ENCODE measurements at regions not wholly inside any gene's neighbourhood (a gene's known extent, or its start where the extent isn't known, plus 50 kb on each side); places are given as distances from the start of the nearest gene placed in this dataset.
"Not testable (repeated sequence)": the region's sequence is repeated elsewhere in the genome, so short reads cannot be mapped to it uniquely, and the experiment has no call there.

DNA sequence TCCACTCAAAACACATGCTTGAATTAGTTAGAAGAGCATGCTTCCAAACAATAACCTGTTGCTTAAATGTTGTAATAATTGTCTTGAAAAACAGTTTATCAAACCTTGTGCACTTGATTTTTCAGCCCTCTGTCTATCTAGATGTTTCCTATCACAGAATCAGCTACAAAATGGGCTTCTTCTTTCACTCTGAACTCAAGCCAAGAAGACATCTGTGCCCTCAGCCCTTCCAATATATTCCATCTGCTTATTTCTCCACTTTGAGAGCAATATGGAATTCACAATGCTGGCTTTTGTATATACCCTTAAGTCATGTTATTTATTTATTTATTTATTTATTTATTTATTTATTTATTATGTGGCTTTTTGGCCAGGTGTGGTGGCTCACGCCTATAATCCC lies 234.2 kb downstream of the TOX3 start:
- DNase-seq = peak; percentile 21
- WGBS (ENCODE audit: insufficient coverage) = no CpG with 5 or more reads among the region's 1 CpG
- H3K36me3 ChIP-seq (ENCODE audit: control insufficient read depth, insufficient read depth, low read length) = no peaks in the 10 kb centered on the region
- no peaks in the 10 kb centered on the region for H3K9me3 ChIP-seq (replicated peaks; ENCODE audit: control insufficient read depth, low read depth, low read length)
- no peak overlapping the region for H3K4me3 ChIP-seq (ENCODE audit: low read length)
- no peaks in the 10 kb centered on the region for H3K27me3 ChIP-seq (ENCODE audit: control insufficient read depth, insufficient read depth, low read length)
- H3K4me1 ChIP-seq (ENCODE audit: control insufficient read depth, insufficient read depth, low read length) = no peaks in the 10 kb centered on the region
- no peak overlapping the region for H3K27ac ChIP-seq (ENCODE audit: low read length)

DNA sequence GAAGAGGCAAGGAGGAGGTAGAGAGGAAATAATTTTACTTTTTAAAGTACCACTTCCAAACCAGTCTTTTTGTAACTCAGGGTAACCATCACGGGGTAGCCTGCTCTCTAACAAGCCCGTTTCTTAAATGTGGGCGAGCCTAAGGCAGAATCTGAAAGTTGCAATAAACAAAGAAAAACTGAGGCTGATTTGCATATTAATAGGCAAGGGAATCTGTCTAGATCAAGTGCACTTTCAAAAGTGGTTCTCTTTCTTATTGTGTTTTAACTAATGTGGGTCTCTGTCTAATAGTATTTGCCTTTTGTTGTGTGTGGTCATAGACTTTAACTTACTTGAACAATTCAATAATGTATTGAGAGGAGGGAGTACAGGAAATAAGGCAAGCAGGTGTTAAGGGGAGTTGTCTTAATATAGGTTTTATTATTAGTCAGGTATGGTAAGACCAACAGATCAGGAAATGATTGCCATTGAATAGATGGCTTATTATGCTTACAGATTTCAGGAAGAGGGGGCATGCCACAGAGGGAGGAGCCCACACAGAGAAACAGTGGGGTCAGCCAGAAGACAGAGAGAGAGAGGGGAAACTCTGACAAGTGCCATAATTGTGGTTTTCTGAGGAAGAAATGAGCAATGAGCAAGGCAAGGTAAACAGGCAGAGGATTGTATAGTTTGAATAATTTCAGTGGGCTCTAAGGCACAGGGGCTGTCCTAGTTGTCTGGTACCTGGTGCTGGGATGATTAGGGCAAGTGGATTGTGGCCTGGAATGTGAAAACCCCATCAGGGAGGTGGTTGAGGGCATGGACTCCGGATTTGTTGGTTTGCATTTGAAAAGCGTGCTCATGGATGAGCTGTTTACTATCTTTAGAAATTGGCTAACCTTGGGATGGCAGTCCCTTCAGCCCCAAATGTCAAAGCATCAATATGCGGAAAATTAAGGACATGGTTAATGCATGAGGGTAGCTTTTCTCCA lies 237.2 kb downstream of the TOX3 start:
- Histone ChIP-seq H3K4me3 (ENCODE audit: low read length) (no peak overlapping the region), H3K27ac (ENCODE audit: low read length) (no peak overlapping the region), H3K9me3 (replicated peaks; ENCODE audit: control insufficient read depth, low read depth, low read length) (no peaks in the 10 kb centered on the region), H3K36me3 (ENCODE audit: control insufficient read depth, insufficient read depth, low read length) (no peaks in the 10 kb centered on the region), H3K4me1 (ENCODE audit: control insufficient read depth, insufficient read depth, low read length) (no peaks in the 10 kb centered on the region), H3K27me3 (ENCODE audit: control insufficient read depth, insufficient read depth, low read length) (no peaks in the 10 kb centered on the region)
- DNase-seq = no peak
- WGBS (ENCODE audit: insufficient coverage) = 76% methylated on average over 5 of the region's 6 CpGs

DNA sequence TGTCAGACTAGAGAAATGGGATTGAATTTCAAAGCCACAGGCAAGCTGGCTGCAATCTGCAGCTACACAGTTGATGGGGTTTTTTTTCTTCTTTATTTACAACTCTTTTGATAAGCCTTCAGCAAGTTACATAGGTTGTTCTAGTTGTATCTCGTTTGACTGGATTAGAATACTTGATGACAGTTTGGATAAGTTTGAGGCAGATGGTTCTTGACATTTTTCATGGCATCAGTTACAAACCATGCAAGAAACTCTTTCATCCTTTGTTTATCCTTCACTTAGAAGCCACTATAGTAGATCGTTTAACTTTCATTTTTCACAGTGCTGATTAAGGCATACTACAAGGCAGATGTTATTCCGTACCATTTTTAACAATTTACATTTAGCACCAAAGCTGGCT lies 238.9 kb downstream of the TOX3 start:
- H3K4me3 ChIP-seq (ENCODE audit: low read length) = no peak overlapping the region
- no peak for DNase-seq
- H3K27ac ChIP-seq (ENCODE audit: low read length) = no peak overlapping the region
- no peaks in the 10 kb centered on the region for H3K4me1 ChIP-seq (ENCODE audit: control insufficient read depth, insufficient read depth, low read length)
- H3K36me3 ChIP-seq (ENCODE audit: control insufficient read depth, insufficient read depth, low read length) = no peaks in the 10 kb centered on the region
- no peaks in the 10 kb centered on the region for H3K27me3 ChIP-seq (ENCODE audit: control insufficient read depth, insufficient read depth, low read length)
- H3K9me3 ChIP-seq (replicated peaks; ENCODE audit: control insufficient read depth, low read depth, low read length) = no peaks in the 10 kb centered on the region
- no CpG with 5 or more reads among the region's 3 CpGs for WGBS (ENCODE audit: insufficient coverage)

DNA sequence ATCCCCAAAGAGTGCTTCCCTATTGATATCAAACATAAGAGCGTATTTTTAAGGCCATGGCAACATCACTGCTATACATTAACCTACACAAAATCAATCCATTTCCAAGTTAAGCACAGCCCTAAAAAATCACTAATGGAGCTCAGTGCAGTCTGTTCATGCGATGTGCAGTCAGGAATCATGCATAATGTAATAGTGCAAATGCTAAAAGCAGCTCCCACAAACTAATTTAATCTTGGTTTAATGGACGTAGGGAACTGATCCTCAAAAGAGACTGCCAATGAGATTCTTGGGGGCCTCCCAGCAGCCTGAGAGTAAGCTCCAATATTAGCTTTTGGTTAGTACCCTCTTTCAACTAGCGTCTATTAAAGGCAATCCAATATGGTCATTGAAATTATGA lies 245.9 kb downstream of the TOX3 start:
- Histone ChIP-seq H3K9me3 (replicated peaks; ENCODE audit: control insufficient read depth, low read depth, low read length) (no peaks in the 10 kb centered on the region), H3K27ac (ENCODE audit: low read length) (no peak overlapping the region), H3K36me3 (ENCODE audit: control insufficient read depth, insufficient read depth, low read length) (no peaks in the 10 kb centered on the region), H3K4me3 (ENCODE audit: low read length) (no peak overlapping the region), H3K4me1 (ENCODE audit: control insufficient read depth, insufficient read depth, low read length) (no peaks in the 10 kb centered on the region), H3K27me3 (ENCODE audit: control insufficient read depth, insufficient read depth, low read length) (no peaks in the 10 kb centered on the region)
- WGBS (ENCODE audit: insufficient coverage) = 73% methylated on average over 1 of the region's 4 CpGs
- DNase-seq = no peak

DNA sequence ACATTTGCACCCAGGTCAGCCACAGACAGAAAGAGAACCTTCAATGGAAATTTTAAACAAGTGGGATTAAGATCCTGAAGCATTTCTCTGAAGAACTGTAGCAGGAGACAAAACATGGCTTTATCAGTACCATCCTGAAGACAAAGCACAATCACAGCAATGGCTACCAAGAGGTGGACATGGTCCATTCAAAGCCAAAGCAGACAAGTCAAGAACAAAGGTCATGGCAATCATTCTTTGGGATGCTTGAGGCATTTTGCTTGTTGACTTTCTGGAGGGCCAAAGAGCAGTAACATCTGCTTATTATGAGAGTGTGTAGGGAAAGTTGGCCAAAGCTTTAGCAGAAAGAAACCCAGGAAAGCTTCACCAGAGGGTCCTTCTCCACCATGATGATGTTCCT lies 248.2 kb downstream of the TOX3 start:
- H3K27ac ChIP-seq (ENCODE audit: low read length) = no peak overlapping the region
- DNase-seq = no peak
- H3K27me3 ChIP-seq (ENCODE audit: control insufficient read depth, insufficient read depth, low read length) = no peaks in the 10 kb centered on the region
- no peaks in the 10 kb centered on the region for H3K36me3 ChIP-seq (ENCODE audit: control insufficient read depth, insufficient read depth, low read length)
- H3K4me1 ChIP-seq (ENCODE audit: control insufficient read depth, insufficient read depth, low read length) = no peaks in the 10 kb centered on the region
- H3K4me3 ChIP-seq (ENCODE audit: low read length) = no peak overlapping the region
- no peaks in the 10 kb centered on the region for H3K9me3 ChIP-seq (replicated peaks; ENCODE audit: control insufficient read depth, low read depth, low read length)

DNA sequence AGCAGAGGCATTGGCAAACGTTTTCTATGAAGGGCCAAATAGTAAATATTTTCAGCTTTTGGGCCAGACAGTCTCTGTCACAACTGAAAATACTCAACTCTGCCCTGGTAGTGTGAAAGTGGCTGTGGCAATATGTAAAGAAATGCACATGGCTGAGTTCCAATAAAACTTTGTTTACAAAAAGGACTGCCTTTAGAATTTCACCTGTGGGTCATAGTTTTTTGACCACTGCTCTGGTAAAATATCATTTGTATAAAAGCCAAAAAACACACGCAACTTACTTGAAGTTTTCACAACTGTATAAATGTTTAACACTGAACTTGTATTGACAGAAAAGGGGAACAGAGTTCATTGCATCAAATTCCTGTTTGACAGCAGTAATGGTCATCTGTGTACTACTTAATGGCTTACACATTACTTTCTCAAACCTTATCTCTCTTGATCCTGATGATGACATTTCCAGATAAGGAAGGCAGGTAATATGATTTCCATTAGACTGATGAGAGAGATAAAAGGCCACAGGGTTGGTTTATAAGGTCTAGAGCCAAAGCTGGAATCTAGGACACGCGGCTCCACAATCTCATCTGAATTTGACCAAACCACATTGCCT lies 250.1 kb downstream of the TOX3 start:
- not testable (repeated sequence) for H3K4me3 ChIP-seq (ENCODE audit: low read length); DNase-seq; H3K9me3 ChIP-seq (replicated peaks; ENCODE audit: control insufficient read depth, low read depth, low read length); H3K4me1 ChIP-seq (ENCODE audit: control insufficient read depth, insufficient read depth, low read length); H3K27me3 ChIP-seq (ENCODE audit: control insufficient read depth, insufficient read depth, low read length); H3K27ac ChIP-seq (ENCODE audit: low read length); H3K36me3 ChIP-seq (ENCODE audit: control insufficient read depth, insufficient read depth, low read length)
- WGBS (ENCODE audit: insufficient coverage) = no CpG with 5 or more reads among the region's 4 CpGs

DNA sequence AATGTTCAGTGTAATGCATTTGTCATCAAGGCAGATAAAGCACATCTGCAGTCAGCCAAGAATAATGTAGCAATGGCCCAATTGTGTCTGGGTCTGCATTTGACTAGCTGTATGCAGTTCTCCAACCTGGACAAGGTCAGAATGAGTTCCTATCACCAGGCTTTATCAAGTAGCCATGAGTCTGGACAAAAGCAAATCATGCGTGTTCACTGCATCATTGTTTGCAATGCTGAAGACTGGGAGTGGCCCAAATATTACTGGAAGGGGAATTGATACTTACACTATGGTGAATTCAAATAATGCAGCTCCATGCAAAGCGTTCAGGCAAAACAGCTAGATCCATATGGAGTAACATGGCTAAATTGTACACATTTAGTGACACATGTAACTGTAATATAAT lies 250.9 kb downstream of the TOX3 start:
- WGBS (ENCODE audit: insufficient coverage) = 71% methylated on average over 1 of the region's 2 CpGs
- H3K4me3 ChIP-seq (ENCODE audit: low read length) = no peak overlapping the region
- H3K4me1 ChIP-seq (ENCODE audit: control insufficient read depth, insufficient read depth, low read length) = no peaks in the 10 kb centered on the region
- no peak overlapping the region for H3K27ac ChIP-seq (ENCODE audit: low read length)
- H3K27me3 ChIP-seq (ENCODE audit: control insufficient read depth, insufficient read depth, low read length) = no peaks in the 10 kb centered on the region
- no peaks in the 10 kb centered on the region for H3K9me3 ChIP-seq (replicated peaks; ENCODE audit: control insufficient read depth, low read depth, low read length)
- DNase-seq = no peak
- no peaks in the 10 kb centered on the region for H3K36me3 ChIP-seq (ENCODE audit: control insufficient read depth, insufficient read depth, low read length)

DNA sequence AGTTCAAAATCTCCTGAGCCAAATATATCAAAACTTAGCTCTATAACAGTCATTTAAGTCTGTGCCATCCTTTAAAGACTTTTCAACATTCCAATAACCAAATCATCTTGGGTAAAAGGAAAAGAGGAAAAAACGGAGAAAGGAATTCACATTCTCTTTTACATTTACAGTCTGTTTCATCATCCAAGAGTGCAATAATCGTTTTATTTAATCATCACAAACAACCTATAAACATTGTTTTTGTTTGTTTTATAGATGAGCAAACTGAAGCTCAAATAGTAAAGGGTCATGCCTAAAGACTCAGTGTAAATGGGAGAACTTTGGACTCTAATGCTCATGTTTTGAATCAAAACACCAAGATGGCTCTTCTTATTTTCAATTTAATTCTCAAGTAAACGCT lies 252.3 kb downstream of the TOX3 start:
- no peak for DNase-seq
- Histone ChIP-seq H3K36me3 (ENCODE audit: control insufficient read depth, insufficient read depth, low read length) (no peaks in the 10 kb centered on the region), H3K9me3 (replicated peaks; ENCODE audit: control insufficient read depth, low read depth, low read length) (no peaks in the 10 kb centered on the region), H3K4me1 (ENCODE audit: control insufficient read depth, insufficient read depth, low read length) (no peaks in the 10 kb centered on the region), H3K4me3 (ENCODE audit: low read length) (no peak overlapping the region), H3K27ac (ENCODE audit: low read length) (no peak overlapping the region), H3K27me3 (ENCODE audit: control insufficient read depth, insufficient read depth, low read length) (no peaks in the 10 kb centered on the region)
- no CpG with 5 or more reads among the region's 3 CpGs for WGBS (ENCODE audit: insufficient coverage)

DNA sequence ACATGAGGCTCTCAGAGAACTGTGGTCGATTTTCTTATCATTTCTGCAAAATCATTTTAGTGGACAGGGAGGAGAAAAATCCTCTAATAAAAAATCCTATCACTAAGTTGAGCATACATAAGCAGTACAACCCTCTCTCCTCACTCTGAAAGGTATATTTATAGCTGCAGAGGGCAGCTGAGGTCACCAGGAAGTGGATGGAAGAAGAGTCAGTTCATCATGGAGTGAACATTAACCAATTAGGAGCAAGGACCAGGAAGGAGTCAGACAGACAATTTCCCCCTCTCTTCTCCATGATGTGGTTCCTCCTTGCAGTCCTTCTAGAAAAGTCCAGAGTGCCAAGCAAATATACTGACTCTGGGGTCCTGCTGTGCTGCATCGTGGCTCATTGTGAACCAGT lies 253.7 kb downstream of the TOX3 start:
- 100% methylated on average over 1 of the region's 2 CpGs for WGBS (ENCODE audit: insufficient coverage)
- H3K36me3 ChIP-seq (ENCODE audit: control insufficient read depth, insufficient read depth, low read length) = no peaks in the 10 kb centered on the region

DNA sequence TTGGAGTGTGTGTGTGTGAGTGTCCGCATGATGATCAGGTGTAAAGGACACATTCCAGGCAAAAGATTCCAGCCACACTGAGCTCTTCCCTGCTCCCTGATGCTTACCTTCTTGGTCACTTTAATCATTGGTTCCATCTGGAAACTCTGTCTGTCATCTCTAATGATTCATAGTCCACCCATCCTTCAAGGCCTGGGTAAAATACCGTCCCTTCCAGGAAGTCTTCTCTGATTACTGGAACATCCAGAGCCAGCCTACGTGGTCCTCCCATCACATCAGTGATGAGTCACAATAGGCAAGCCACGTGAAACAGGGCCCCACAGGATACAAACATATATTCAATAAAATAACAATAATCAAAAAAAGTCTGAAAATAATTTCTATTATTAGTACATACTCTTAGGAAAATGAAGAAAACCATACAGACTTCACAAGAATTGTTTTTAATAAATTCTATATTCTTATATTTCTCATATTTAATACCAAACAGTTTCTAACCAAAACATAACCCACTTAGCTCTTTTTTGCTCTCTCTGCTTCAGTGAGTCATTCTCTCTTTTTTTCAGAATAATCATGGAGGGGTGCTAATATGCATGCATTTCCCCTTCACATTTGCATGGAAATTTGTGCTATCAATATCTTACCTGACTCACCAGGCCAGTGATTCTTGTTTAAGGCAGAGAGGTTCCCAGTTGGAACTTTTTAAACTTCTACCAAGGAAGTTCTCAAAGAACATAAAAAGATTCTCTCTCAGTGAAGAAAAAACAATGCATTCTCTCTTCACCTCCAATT lies 263.2 kb downstream of the TOX3 start:
- DNase-seq = no peak
- Histone ChIP-seq H3K4me3 (ENCODE audit: low read length) (no peak overlapping the region), H3K4me1 (ENCODE audit: control insufficient read depth, insufficient read depth, low read length) (no peaks in the 10 kb centered on the region), H3K36me3 (ENCODE audit: control insufficient read depth, insufficient read depth, low read length) (no peaks in the 10 kb centered on the region), H3K27ac (ENCODE audit: low read length) (no peak overlapping the region), H3K27me3 (ENCODE audit: control insufficient read depth, insufficient read depth, low read length) (no peaks in the 10 kb centered on the region), H3K9me3 (replicated peaks; ENCODE audit: control insufficient read depth, low read depth, low read length) (no peaks in the 10 kb centered on the region)
- WGBS (ENCODE audit: insufficient coverage) = no CpG with 5 or more reads among the region's 4 CpGs

More for the DNA sequence above, 253.7 kb downstream of the TOX3 start:
- Histone ChIP-seq H3K27me3 (ENCODE audit: control insufficient read depth, insufficient read depth, low read length) (no peaks in the 10 kb centered on the region), H3K4me3 (ENCODE audit: low read length) (no peak overlapping the region), H3K4me1 (ENCODE audit: control insufficient read depth, insufficient read depth, low read length) (no peaks in the 10 kb centered on the region), H3K27ac (ENCODE audit: low read length) (no peak overlapping the region), H3K9me3 (replicated peaks; ENCODE audit: control insufficient read depth, low read depth, low read length) (no peaks in the 10 kb centered on the region)
- no peak for DNase-seq
